GM23248 (cell line): ENCODE measurements at regions not wholly inside any gene's neighbourhood (a gene's known extent, or its start where the extent isn't known, plus 50 kb on each side); places are given as distances from the start of the nearest gene placed in this dataset.

Experiments
- EZH2 ChIP-seq: fragments of 200-600 bp; sonication (generic); IDR thresholded peaks from 2 replicates; pipeline ENCODE4 v1.6.1; 2018; ENCODE audit warnings: antibody characterized with exemption, mild to moderate bottlenecking; ENCODE audit not compliant: insufficient read depth, poor library complexity, severe bottlenecking
- EZH2phosphoT487 ChIP-seq: fragments of 200-600 bp; sonication (generic); IDR thresholded peaks from 2 replicates; pipeline ENCODE4 v1.6.1; 2018; ENCODE audit warnings: antibody characterized with exemption, moderate library complexity, mild to moderate bottlenecking, low read depth; ENCODE audit not compliant: insufficient read depth

DNA sequence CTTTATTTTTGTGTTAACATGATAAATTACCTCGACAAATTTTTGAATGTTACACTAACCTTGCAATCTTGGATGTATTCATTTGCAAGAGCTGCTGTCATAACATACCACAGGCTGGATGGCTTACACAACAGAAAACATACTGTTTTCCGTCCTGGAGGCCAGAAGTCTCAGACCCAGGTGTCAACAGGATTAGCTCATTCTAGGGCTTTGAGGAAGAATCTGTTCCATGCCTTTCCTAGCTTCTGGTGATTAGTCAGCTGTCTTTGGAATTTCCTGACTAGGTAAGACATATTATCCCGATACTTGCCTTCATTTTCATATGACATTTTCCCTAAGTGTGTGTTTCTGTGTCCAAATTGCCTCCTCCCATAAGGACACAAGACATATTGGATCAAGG, 188.6 kb upstream of the CDH19 start:
- TF ChIP-seq EZH2phosphoT487 (no peak), EZH2 (no peak)
